Activated B cell treated with CpG ODN at 0.5 μM for 24 hours (primary cell): ENCODE measurements at regions not wholly inside any gene's neighbourhood (a gene's known extent, or its start where the extent isn't known, plus 50 kb on each side); places are given as distances from the start of the nearest gene placed in this dataset.

ENCODE experiments used
- ATAC-seq: fragments of 200-7000 bp; cut with Tn5 transposase; one replicate; pipeline ENCODE4 v1.10.0; 2021; ENCODE audit warnings: low read depth, mild to moderate bottlenecking, moderate library complexity
- CTCF ChIA-PET: fragments of 350-600 bp; sonication (Branson Sonifier 250); formaldehyde crosslinking; loops from one replicate; lab custom pipeline; 2021; ENCODE audit warnings: antibody characterized with exemption; lab: Charles Lee
- POLR2A ChIA-PET: fragments of 350-600 bp; sonication (Branson Sonifier 250); formaldehyde crosslinking; loops from one replicate; lab custom pipeline; 2021; ENCODE audit warnings: antibody characterized with exemption; lab: Charles Lee
- DNase-seq: peaks from one replicate; pipeline ENCODE4 v3.0.0; 2022
- H3K27ac Mint-ChIP-seq: one replicate; pipeline ENCODE4 v1.8.0; 2020; ENCODE audit warnings: mixed read lengths
- H3K27me3 Mint-ChIP-seq: one replicate; pipeline ENCODE4 v1.8.0; 2021; ENCODE audit warnings: mixed read lengths
- H3K36me3 Mint-ChIP-seq: one replicate; pipeline ENCODE4 v1.8.0; 2021; ENCODE audit warnings: low read depth, mixed read lengths
- H3K4me1 Mint-ChIP-seq: one replicate; pipeline ENCODE4 v1.8.0; 2021; ENCODE audit warnings: mixed read lengths
- H3K4me3 Mint-ChIP-seq: one replicate; pipeline ENCODE4 v1.8.0; 2020; ENCODE audit warnings: mild to moderate bottlenecking, mixed read lengths
- H3K9me3 Mint-ChIP-seq: one replicate; pipeline ENCODE4 v1.8.0; 2020; ENCODE audit warnings: mixed read lengths
- CTCF ChIP-seq: fragments of 200-600 bp; IDR thresholded peaks from one replicate; pipeline ENCODE4 v1.8.0; 2022; ENCODE audit warnings: antibody characterized with exemption, mild to moderate bottlenecking
- intact Hi-C: fragments of 100-400 bp; cut with micrococcal nuclease; formaldehyde crosslinking; loops from one replicate; pipeline ENCODE4 v1.15.1; 2024

GRCh38 chr18:1053331-1054315, 149.0 kb downstream of the ADCYAP1 start:
- intact Hi-C loops, result no loop called here

GRCh38 chr18:1056404-1056803, 151.7 kb downstream of the ADCYAP1 start:
- H3K4me1 Mint-ChIP-seq, result no peaks in the 10 kb centered on the region
- no peak overlapping the region for H3K27ac Mint-ChIP-seq
- H3K4me3 Mint-ChIP-seq, result no peak overlapping the region
- H3K27me3 Mint-ChIP-seq, result no peaks in the 10 kb centered on the region
- TF ChIP-seq CTCF, result no peak
- intact Hi-C loops, result no loop called here
- peaks cover 6% of the 10 kb centered on the region for H3K9me3 Mint-ChIP-seq
- CTCF ChIA-PET, result no interaction called here
- ATAC-seq, result no peak
- DNase-seq, result no peak
- H3K36me3 Mint-ChIP-seq, result no peaks in the 10 kb centered on the region
- POLR2A ChIA-PET, result no interaction called here

More at GRCh38 chr18:1053331-1054315, 149.0 kb downstream of the ADCYAP1 start:
- ATAC-seq (no peak), DNase-seq (no peak)
- no peak overlapping the region for H3K27ac Mint-ChIP-seq
- no peaks in the 10 kb centered on the region for H3K36me3 Mint-ChIP-seq
- no peak overlapping the region for H3K4me3 Mint-ChIP-seq
- CTCF ChIA-PET, result no interaction called here
- H3K9me3 Mint-ChIP-seq, result peaks cover 4% of the 10 kb centered on the region
- POLR2A ChIA-PET, result no interaction called here
- no peak for TF ChIP-seq CTCF
- no peaks in the 10 kb centered on the region for H3K27me3 Mint-ChIP-seq
- no peaks in the 10 kb centered on the region for H3K4me1 Mint-ChIP-seq

GRCh38 chr18:1057367-1057766, 152.7 kb downstream of the ADCYAP1 start:
- Mint-ChIP-seq H3K4me3 (no peak overlapping the region), H3K27ac (no peak overlapping the region), H3K36me3 (no peaks in the 10 kb centered on the region), H3K4me1 (no peaks in the 10 kb centered on the region), H3K9me3 (peaks cover 6% of the 10 kb centered on the region), H3K27me3 (no peaks in the 10 kb centered on the region)
- ATAC-seq (no peak), DNase-seq (no peak)
- ChIA-PET POLR2A (no interaction called here), CTCF (no interaction called here)
- TF ChIP-seq CTCF, result no peak
- intact Hi-C loops, result no loop called here

- no peak for TF ChIP-seq CTCF
- POLR2A ChIA-PET, result no interaction called here
- no peaks in the 10 kb centered on the region for H3K4me1 Mint-ChIP-seq
- H3K9me3 Mint-ChIP-seq, result peaks cover 3% of the 10 kb centered on the region
- CTCF ChIA-PET, result no interaction called here
- H3K36me3 Mint-ChIP-seq, result no peaks in the 10 kb centered on the region
- no peaks in the 10 kb centered on the region for H3K27me3 Mint-ChIP-seq
- intact Hi-C loops, result no loop called here
- DNase-seq (no peak), ATAC-seq (no peak)
- no peak overlapping the region for H3K27ac Mint-ChIP-seq
- no peak overlapping the region for H3K4me3 Mint-ChIP-seq
These were observed 157.9 kb downstream of the ADCYAP1 start for GRCh38 chr18:1062588-1062987.

- ATAC-seq, result no peak
- Mint-ChIP-seq H3K27ac (no peak overlapping the region), H3K9me3 (no peaks in the 10 kb centered on the region), H3K36me3 (no peaks in the 10 kb centered on the region), H3K4me3 (no peak overlapping the region), H3K27me3 (no peaks in the 10 kb centered on the region), H3K4me1 (no peaks in the 10 kb centered on the region)
- intact Hi-C loops, result no loop called here
- DNase-seq, result no peak
- no peak for TF ChIP-seq CTCF
- ChIA-PET POLR2A (no interaction called here), CTCF (no interaction called here)
These were observed 170.7 kb downstream of the ADCYAP1 start for GRCh38 chr18:1075322-1075721.
